CD4-positive, alpha-beta T cell treated with Interleukin-21 for 1 hour (primary cell): ENCODE measurements at regions not wholly inside any gene's neighbourhood (a gene's known extent, or its start where the extent isn't known, plus 50 kb on each side); places are given as distances from the start of the nearest gene placed in this dataset.

Source experiments
- DNase-seq: peaks from one replicate; pipeline ENCODE4 v3.0.0-alpha.2; 2020

- DNase-seq = no peak
These were observed 109.5 kb upstream of the TOP3B start for GRCh38 chr22:22092101-22092500.

GRCh38 chr22:22091400-22091878 is 108.9 kb upstream of the TOP3B start:
- DNase-seq = no peak

- DNase-seq = no peak
These were observed 108.2 kb upstream of the TOP3B start for GRCh38 chr22:22090650-22091399.

GRCh38 chr22:22089459-22090308 is 107.1 kb upstream of the TOP3B start:
- DNase-seq = no peak

- DNase-seq = no peak
These were observed 106.3 kb upstream of the TOP3B start for GRCh38 chr22:22088658-22089458.

GRCh38 chr22:22087854-22088657 is 105.5 kb upstream of the TOP3B start:
- DNase-seq = no peak

GRCh38 chr22:22086501-22087158 is 104.0 kb upstream of the TOP3B start:
- no peak for DNase-seq

- DNase-seq = no peak
These were observed 103.3 kb upstream of the TOP3B start for GRCh38 chr22:22085702-22086500.

- DNase-seq = no peak
These were observed 101.6 kb upstream of the TOP3B start for GRCh38 chr22:22084089-22084711.

- DNase-seq = no peak
These were observed 100.4 kb upstream of the TOP3B start for GRCh38 chr22:22082960-22083359.

- DNase-seq = no peak
These were observed 99.7 kb upstream of the TOP3B start for GRCh38 chr22:22082229-22082835.

GRCh38 chr22:22080270-22080669 is 97.7 kb upstream of the TOP3B start:
- DNase-seq = no peak

GRCh38 chr22:22079404-22080148 is 97.0 kb upstream of the TOP3B start:
- no peak for DNase-seq

- no peak for DNase-seq
These were observed 95.7 kb upstream of the TOP3B start for GRCh38 chr22:22078329-22078728.

- DNase-seq = no peak
These were observed 94.5 kb upstream of the TOP3B start for GRCh38 chr22:22076932-22077703.

- no peak for DNase-seq
These were observed 93.8 kb upstream of the TOP3B start for GRCh38 chr22:22076361-22076760.

- no peak for DNase-seq
These were observed 93.0 kb upstream of the TOP3B start for GRCh38 chr22:22075382-22076163.
